SK-N-SH (cell line): ENCODE measurements at regions not wholly inside any gene's neighbourhood (a gene's known extent, or its start where the extent isn't known, plus 50 kb on each side); places are given as distances from the start of the nearest gene placed in this dataset.
"Not testable (repeated sequence)": the region's sequence is repeated elsewhere in the genome, so short reads cannot be mapped to it uniquely, and the experiment has no call there.

ENCODE experiments used
- CTCF ChIA-PET: fragments of 300-600, 350-600 bp; formaldehyde crosslinking; extraction: SDS; loops from one replicate; lab custom pipeline; 2021; lab: Yijun Ruan, JAX
- POLR2A ChIA-PET: fragments of 350-600 bp; sonication (Branson Sonifier 250); formaldehyde crosslinking; extraction: SDS; loops from one replicate; lab custom pipeline; 2020; ENCODE audit warnings: antibody characterized with exemption, inconsistent platforms; lab: Yijun Ruan, JAX
- DNase-seq: peaks from one replicate; pipeline ENCODE4 v3.0.0; 2012
- H2AFZ ChIP-seq: fragments of 200-600 bp; sonication (generic); 2 replicates; pipeline ENCODE4 v1.8.1; 2016; ENCODE audit warnings: antibody characterized with exemption, mild to moderate bottlenecking, low read depth
- H3F3A ChIP-seq: fragments of 200-600 bp; sonication (generic); replicated peaks from 2 replicates; pipeline ENCODE3; 2016; ENCODE audit warnings: antibody characterized with exemption, mild to moderate bottlenecking; ENCODE audit not compliant: insufficient read depth
- H3K27ac ChIP-seq, 2 experiments: fragments of 200-500 bp in 1 of 2; fragments of 200-600 bp in 1 of 2; sonication (Bioruptor generic) in 1 of 2; sonication (generic), shearing (Covaris generic) in 1 of 2; 2 replicates each; pipeline versions ENCODE4 v1.5.1 to v1.6.1; 2014 to 2016; ENCODE audit warnings: low read depth in 2 of 2, inconsistent platforms in 1 of 2, low read length in 1 of 2, mild to moderate bottlenecking in 1 of 2, mixed read lengths in 1 of 2
- H3K27me3 ChIP-seq: fragments of 200-600 bp; sonication (generic), shearing (Covaris generic); 2 replicates; pipeline ENCODE4 v1.6.1; 2016; ENCODE audit warnings: mixed run types; ENCODE audit not compliant: insufficient read depth
- H3K36me3 ChIP-seq, 2 experiments: fragments of 200-500 bp in 1 of 2; fragments of 200-600 bp in 1 of 2; sonication (Bioruptor generic) in 1 of 2; sonication (generic) in 1 of 2; replicated peaks in 1 of 2; 2 replicates each; pipeline versions ENCODE3 to v1.5.1; 2014 to 2016; ENCODE audit warnings: low read length in 1 of 2, mild to moderate bottlenecking in 1 of 2; ENCODE audit not compliant: insufficient read depth in 2 of 2, control insufficient read depth in 1 of 2
- H3K4me1 ChIP-seq, 2 experiments: fragments of 200-500 bp in 1 of 2; fragments of 200-600 bp in 1 of 2; sonication (Bioruptor generic) in 1 of 2; sonication (generic), shearing (Covaris generic) in 1 of 2; 2 replicates each; pipeline versions ENCODE4 v1.5.1 to v1.6.1; 2014 to 2016; ENCODE audit warnings: low read depth in 1 of 2, low read length in 1 of 2, mixed run types in 1 of 2; ENCODE audit not compliant: insufficient read depth in 2 of 2, control insufficient read depth in 1 of 2
- H3K4me2 ChIP-seq: fragments of 200-600 bp; sonication (generic), shearing (Covaris generic); 2 replicates; pipeline ENCODE4 v1.6.1; 2017; ENCODE audit warnings: mixed run types
- H3K4me3 ChIP-seq, 2 experiments: fragments of 200-500 bp in 1 of 2; fragments of 200-600 bp in 1 of 2; sonication (Bioruptor generic) in 1 of 2; sonication (generic), shearing (Covaris generic) in 1 of 2; 2 replicates each; pipeline versions ENCODE4 v1.5.1 to v1.8.1; 2014 to 2016; ENCODE audit warnings: low read depth in 2 of 2, inconsistent platforms in 1 of 2, low read length in 1 of 2, mild to moderate bottlenecking in 1 of 2, mixed read lengths in 1 of 2, moderate library complexity in 1 of 2
- H3K79me2 ChIP-seq: fragments of 200-600 bp; sonication (generic); 2 replicates; pipeline ENCODE4 v1.8.1; 2017; ENCODE audit warnings: mild to moderate bottlenecking; ENCODE audit not compliant: insufficient read depth
- H3K9ac ChIP-seq: fragments of 200-600 bp; sonication (generic); 2 replicates; pipeline ENCODE4 v1.6.1; 2017; ENCODE audit warnings: mixed run types
- H3K9me2 ChIP-seq: fragments of 200-600 bp; sonication (generic); 2 replicates; pipeline ENCODE4 v1.6.1; 2017; ENCODE audit warnings: mixed run types
- H3K9me3 ChIP-seq: fragments of 200-600 bp; sonication (generic); 2 replicates; pipeline ENCODE4 v1.6.1; 2017; ENCODE audit warnings: mixed run types, mild to moderate bottlenecking, moderate library complexity
- H4K20me1 ChIP-seq: fragments of 200-600 bp; sonication (generic); 2 replicates; pipeline ENCODE4 v1.6.1; 2017; ENCODE audit warnings: mild to moderate bottlenecking, mixed run types; ENCODE audit not compliant: insufficient read depth
- ELF1 ChIP-seq: IDR thresholded peaks from 2 replicates; pipeline ENCODE4 v1.4.0; 2012
- EP300 ChIP-seq, 2 experiments: IDR thresholded peaks; 2 replicates each; pipeline versions ENCODE4 v1.4.0 to v1.6.1; 2012; ENCODE audit warnings: borderline replicate concordance in 1 of 2, low read depth in 1 of 2, low read length in 1 of 2
- FOSL2 ChIP-seq: IDR thresholded peaks from 2 replicates; pipeline ENCODE4 v1.4.0; 2012; ENCODE audit warnings: low read depth, mild to moderate bottlenecking, moderate library complexity, borderline replicate concordance
- FOXJ3 ChIP-seq: sonication (generic); formaldehyde crosslinking; IDR thresholded peaks from 2 replicates; pipeline ENCODE4 v1.5.1; 2020; ENCODE audit warnings: mild to moderate bottlenecking, missing genetic modification reagents
- GATA2 ChIP-seq: sonication (generic); formaldehyde crosslinking; IDR thresholded peaks from 2 replicates; pipeline ENCODE4 v1.5.0; 2020; ENCODE audit warnings: mild to moderate bottlenecking, missing genetic modification reagents
- MXI1 ChIP-seq: IDR thresholded peaks from 2 replicates; pipeline ENCODE4 v1.6.1; 2012; ENCODE audit warnings: mild to moderate bottlenecking, low read depth, low read length, improper control_type of control experiment
- RCOR1 ChIP-seq: fragments of 150-350 bp; IDR thresholded peaks from 2 replicates; pipeline ENCODE4 v1.6.1; 2017; ENCODE audit warnings: antibody characterized with exemption, low read length
- TAF1 ChIP-seq: IDR thresholded peaks from 2 replicates; pipeline ENCODE4 v1.6.1; 2012; ENCODE audit warnings: low read depth, mild to moderate bottlenecking, low read length, moderate library complexity, borderline replicate concordance
- WGBS: methylation state at CpG from one replicate; pipeline ENCODE4 v1.1.6; 2017; ENCODE audit warnings: low lambda C conversion rate; 5-methylcytosine and 5-hydroxymethylcytosine counted together
- TF ChIP-seq, protein P1 (sequence below): IDR thresholded peaks from 2 replicates; pipeline ENCODE4; 2012
- TF ChIP-seq, protein P2 (sequence below): fragments of 150-350 bp; IDR thresholded peaks from 2 replicates; pipeline ENCODE4 v1.6.1; 2017; ENCODE audit warnings: antibody characterized with exemption, low read length, low read depth, borderline replicate concordance
- TF ChIP-seq, protein P3 (sequence below): IDR thresholded peaks from 2 replicates; pipeline ENCODE4 v1.6.1; 2012; ENCODE audit warnings: mild to moderate bottlenecking, low read depth, low read length, moderate library complexity
- TF ChIP-seq, protein P4 (sequence below): IDR thresholded peaks from 2 replicates; pipeline ENCODE4 v1.4.0; 2012; ENCODE audit warnings: low read depth, borderline replicate concordance

DNA sequence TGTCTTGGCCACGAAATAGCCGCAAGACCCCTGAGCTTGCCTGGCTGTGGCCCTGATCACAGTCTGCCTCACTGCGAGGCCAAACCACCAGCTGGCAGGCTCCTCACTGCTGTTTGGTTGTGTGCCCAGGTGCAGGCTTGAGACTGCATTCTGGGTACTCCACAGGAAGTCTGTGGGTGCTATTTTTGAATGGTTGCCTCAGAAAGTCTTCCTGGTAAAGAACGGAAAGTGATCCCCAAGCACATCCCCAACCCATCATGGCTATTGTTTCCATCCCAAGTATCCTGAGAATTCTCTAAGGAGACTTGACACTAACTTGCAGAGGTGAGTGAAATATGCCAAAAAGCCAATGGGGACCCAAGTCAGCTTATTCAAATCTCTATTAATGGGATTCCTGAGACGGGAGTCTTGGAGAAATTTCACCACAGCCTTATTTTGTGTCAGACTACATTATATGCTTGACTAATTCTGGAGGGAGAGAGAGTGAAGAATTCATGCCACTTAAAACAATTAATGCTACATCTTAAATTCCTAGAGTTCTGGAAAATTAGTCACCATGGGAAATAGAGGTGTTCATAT is 170.9 kb downstream of the RAMP3 start:
- DNase-seq, result no peak
- H3K4me2 ChIP-seq, result no peak overlapping the region
- no peaks in the 10 kb centered on the region for H3K36me3 ChIP-seq
- H4K20me1 ChIP-seq, result no peaks in the 10 kb centered on the region
- TF ChIP-seq ELF1 (no peak), EP300 (IDR thresholded peaks at IDR 0.05; ENCODE audit: borderline replicate concordance in 1 of 2, low read depth in 1 of 2, low read length in 1 of 2) (no peak), RCOR1 (no peak), GATA2 (CRISPR knock-in tag) (no peak), FOXJ3 (no peak), FOSL2 (no peak), MXI1 (no peak)
- TF ChIP-seq, protein P1, sequence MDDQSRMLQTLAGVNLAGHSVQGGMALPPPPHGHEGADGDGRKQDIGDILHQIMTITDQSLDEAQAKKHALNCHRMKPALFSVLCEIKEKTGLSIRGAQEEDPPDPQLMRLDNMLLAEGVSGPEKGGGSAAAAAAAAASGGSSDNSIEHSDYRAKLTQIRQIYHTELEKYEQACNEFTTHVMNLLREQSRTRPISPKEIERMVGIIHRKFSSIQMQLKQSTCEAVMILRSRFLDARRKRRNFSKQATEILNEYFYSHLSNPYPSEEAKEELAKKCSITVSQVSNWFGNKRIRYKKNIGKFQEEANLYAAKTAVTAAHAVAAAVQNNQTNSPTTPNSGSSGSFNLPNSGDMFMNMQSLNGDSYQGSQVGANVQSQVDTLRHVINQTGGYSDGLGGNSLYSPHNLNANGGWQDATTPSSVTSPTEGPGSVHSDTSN, result no peak
- TF ChIP-seq, protein P2, sequence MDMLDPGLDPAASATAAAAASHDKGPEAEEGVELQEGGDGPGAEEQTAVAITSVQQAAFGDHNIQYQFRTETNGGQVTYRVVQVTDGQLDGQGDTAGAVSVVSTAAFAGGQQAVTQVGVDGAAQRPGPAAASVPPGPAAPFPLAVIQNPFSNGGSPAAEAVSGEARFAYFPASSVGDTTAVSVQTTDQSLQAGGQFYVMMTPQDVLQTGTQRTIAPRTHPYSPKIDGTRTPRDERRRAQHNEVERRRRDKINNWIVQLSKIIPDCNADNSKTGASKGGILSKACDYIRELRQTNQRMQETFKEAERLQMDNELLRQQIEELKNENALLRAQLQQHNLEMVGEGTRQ, result no peak
- TF ChIP-seq, protein P3, sequence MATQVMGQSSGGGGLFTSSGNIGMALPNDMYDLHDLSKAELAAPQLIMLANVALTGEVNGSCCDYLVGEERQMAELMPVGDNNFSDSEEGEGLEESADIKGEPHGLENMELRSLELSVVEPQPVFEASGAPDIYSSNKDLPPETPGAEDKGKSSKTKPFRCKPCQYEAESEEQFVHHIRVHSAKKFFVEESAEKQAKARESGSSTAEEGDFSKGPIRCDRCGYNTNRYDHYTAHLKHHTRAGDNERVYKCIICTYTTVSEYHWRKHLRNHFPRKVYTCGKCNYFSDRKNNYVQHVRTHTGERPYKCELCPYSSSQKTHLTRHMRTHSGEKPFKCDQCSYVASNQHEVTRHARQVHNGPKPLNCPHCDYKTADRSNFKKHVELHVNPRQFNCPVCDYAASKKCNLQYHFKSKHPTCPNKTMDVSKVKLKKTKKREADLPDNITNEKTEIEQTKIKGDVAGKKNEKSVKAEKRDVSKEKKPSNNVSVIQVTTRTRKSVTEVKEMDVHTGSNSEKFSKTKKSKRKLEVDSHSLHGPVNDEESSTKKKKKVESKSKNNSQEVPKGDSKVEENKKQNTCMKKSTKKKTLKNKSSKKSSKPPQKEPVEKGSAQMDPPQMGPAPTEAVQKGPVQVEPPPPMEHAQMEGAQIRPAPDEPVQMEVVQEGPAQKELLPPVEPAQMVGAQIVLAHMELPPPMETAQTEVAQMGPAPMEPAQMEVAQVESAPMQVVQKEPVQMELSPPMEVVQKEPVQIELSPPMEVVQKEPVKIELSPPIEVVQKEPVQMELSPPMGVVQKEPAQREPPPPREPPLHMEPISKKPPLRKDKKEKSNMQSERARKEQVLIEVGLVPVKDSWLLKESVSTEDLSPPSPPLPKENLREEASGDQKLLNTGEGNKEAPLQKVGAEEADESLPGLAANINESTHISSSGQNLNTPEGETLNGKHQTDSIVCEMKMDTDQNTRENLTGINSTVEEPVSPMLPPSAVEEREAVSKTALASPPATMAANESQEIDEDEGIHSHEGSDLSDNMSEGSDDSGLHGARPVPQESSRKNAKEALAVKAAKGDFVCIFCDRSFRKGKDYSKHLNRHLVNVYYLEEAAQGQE, result no peak
- 44% methylated on average over 5 of the region's 5 CpGs for WGBS
- H3K27ac ChIP-seq, result no peak overlapping the region
- no peak overlapping the region for H3K9ac ChIP-seq
- ChIA-PET CTCF (interaction anchor here (0.6 kb wide), 1 partner anchor 276 kb away, joined by 3 read pairs; no protein-coding TSS in a partner anchor), POLR2A (no interaction called here)
- no peaks in the 10 kb centered on the region for H3F3A ChIP-seq
- no peaks in the 10 kb centered on the region for H3K79me2 ChIP-seq
- no peak overlapping the region for H2AFZ ChIP-seq
- no peaks in the 10 kb centered on the region for H3K27me3 ChIP-seq
- peaks cover 15% of the 10 kb centered on the region; the same call in 1 of the 2 replicates for H3K9me3 ChIP-seq
- no peaks in the 10 kb centered on the region for H3K9me2 ChIP-seq
- H3K4me3 ChIP-seq, result no peak overlapping the region
- no peaks in the 10 kb centered on the region for H3K4me1 ChIP-seq

DNA sequence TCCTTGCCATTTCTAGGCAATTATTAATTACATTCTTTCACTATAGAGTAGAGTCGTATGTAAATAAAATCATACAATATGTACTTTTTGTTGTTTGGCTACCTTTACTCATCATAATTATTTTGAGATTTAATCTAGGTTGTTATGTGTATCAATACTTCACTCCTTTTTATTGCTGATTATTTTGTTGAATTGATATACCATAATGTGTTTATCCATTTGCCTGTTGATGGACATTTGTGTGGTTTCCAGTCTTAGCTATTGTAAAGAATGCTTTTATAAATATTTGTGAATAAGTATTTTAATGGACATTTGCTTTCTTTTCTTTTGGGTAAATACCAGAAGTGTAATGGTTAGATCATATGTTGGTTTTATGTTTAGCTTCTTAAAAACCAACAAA is 174.0 kb downstream of the RAMP3 start:
- Histone ChIP-seq H3K36me3 (no peaks in the 10 kb centered on the region), H3K79me2 (no peaks in the 10 kb centered on the region), H3K4me1 (no peaks in the 10 kb centered on the region), H3K27ac (no peak overlapping the region), H3K9me2 (no peaks in the 10 kb centered on the region), H4K20me1 (no peaks in the 10 kb centered on the region), H3F3A (no peaks in the 10 kb centered on the region), H3K9me3 (peaks cover 15% of the 10 kb centered on the region; the same call in 1 of the 2 replicates), H2AFZ (no peak overlapping the region), H3K27me3 (no peaks in the 10 kb centered on the region), H3K9ac (no peak overlapping the region), H3K4me3 (no peak overlapping the region), H3K4me2 (no peak overlapping the region)
- 34% methylated on average over 1 of the region's 1 CpG for WGBS
- DNase-seq, result no peak
- POLR2A ChIA-PET, result no interaction called here
- TF ChIP-seq ELF1 (no peak), TAF1 (no peak)
- TF ChIP-seq, protein P4, sequence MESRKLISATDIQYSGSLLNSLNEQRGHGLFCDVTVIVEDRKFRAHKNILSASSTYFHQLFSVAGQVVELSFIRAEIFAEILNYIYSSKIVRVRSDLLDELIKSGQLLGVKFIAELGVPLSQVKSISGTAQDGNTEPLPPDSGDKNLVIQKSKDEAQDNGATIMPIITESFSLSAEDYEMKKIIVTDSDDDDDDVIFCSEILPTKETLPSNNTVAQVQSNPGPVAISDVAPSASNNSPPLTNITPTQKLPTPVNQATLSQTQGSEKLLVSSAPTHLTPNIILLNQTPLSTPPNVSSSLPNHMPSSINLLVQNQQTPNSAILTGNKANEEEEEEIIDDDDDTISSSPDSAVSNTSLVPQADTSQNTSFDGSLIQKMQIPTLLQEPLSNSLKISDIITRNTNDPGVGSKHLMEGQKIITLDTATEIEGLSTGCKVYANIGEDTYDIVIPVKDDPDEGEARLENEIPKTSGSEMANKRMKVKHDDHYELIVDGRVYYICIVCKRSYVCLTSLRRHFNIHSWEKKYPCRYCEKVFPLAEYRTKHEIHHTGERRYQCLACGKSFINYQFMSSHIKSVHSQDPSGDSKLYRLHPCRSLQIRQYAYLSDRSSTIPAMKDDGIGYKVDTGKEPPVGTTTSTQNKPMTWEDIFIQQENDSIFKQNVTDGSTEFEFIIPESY, result no peak
- CTCF ChIA-PET, result interaction anchor here (1.0 to 1.6 kb wide), 2 partner anchors 12 to 73 kb away, joined by 3 to 5 read pairs; no protein-coding TSS in a partner anchor

DNA sequence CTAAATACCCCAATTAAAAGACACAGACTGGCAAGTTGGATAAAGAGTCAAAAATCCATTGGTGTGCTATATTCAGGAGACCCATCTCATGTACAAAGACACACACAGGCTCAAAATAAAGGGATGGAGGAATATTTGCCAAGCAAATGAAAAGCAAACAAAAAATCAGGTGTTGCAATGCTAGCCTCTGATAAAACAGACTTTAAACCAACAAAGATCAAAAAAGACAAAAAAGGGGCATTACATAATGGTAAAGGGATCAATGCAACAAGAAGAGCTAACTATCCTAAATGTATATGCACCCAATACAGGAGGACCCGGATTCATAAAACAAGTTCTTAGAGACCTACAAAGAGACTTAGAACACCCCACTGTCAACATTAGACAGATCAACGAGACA is 177.4 kb downstream of the RAMP3 start:
- H4K20me1 ChIP-seq, H3F3A ChIP-seq, CTCF ChIA-PET, H3K9ac ChIP-seq, H2AFZ ChIP-seq, H3K9me2 ChIP-seq, H3K27me3 ChIP-seq, H3K79me2 ChIP-seq, H3K4me3 ChIP-seq, H3K27ac ChIP-seq, H3K4me1 ChIP-seq, POLR2A ChIA-PET, DNase-seq, H3K36me3 ChIP-seq, H3K4me2 ChIP-seq: not testable (repeated sequence)
- H3K9me3 ChIP-seq, result peaks cover 15% of the 10 kb centered on the region; the same call in 1 of the 2 replicates
- WGBS, result 19% methylated on average over 2 of the region's 2 CpGs
